Testis (tissue), 2 donors: ENCODE measurements at regions not wholly inside any gene's neighbourhood (a gene's known extent, or its start where the extent isn't known, plus 50 kb on each side); places are given as distances from the start of the nearest gene placed in this dataset.
"Not testable (repeated sequence)": the region's sequence is repeated elsewhere in the genome, so short reads cannot be mapped to it uniquely, and the experiment has no call there.

Source experiments
- POLR2A ChIP-seq: fragments of 450-650 bp; IDR thresholded peaks from one replicate; pipeline ENCODE4 v1.6.1; 2017; ENCODE audit warnings: antibody characterized with exemption, mild to moderate bottlenecking, moderate library complexity
- TF ChIP-seq, protein P1 (sequence below), 3 experiments: fragments of 450-650 bp in 2 of 3; fragments of 200-600 bp in 1 of 3; sonication (generic) in 1 of 3; IDR thresholded peaks; one replicate each; pipeline ENCODE4 v1.5.1; 2016 to 2019; ENCODE audit warnings: antibody characterized with exemption in 3 of 3, mild to moderate bottlenecking in 2 of 3, moderate library complexity in 1 of 3

DNA sequence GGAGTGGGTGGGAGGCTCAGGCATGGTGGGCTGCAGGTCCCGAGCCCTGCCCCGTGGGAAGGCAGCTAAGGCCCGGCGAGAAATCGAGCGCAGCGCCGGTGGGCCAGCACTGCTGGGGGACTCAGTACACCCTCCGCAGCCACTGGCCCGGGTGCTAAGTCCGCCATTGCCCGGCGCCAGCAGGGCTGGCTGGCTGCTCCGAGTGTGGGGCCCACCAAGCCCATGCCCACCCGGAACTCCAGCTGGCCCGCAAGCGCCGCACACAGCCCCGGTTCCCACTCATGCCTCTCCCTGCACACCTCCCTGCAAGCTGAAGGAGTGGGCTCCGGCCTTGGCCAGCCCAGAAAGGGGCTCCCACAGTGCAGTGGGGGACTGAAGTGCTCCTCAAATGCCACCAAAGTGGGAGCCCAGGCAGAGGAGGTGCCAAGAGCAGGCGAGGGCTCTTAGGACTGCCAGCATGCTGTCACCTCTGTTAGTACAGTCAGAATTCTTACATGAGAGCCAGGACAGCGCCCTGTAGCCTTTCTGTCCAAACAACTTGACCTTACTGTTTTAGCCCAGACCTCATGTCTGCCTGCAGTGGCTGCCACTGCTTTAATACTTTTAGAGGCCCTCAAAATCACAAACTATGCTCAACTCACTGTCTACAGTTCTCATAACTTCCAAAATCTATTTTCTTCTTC lies 1117.9 kb downstream of the STIM2 start:
- not testable (repeated sequence) for TF ChIP-seq POLR2A
- TF ChIP-seq, protein P1, sequence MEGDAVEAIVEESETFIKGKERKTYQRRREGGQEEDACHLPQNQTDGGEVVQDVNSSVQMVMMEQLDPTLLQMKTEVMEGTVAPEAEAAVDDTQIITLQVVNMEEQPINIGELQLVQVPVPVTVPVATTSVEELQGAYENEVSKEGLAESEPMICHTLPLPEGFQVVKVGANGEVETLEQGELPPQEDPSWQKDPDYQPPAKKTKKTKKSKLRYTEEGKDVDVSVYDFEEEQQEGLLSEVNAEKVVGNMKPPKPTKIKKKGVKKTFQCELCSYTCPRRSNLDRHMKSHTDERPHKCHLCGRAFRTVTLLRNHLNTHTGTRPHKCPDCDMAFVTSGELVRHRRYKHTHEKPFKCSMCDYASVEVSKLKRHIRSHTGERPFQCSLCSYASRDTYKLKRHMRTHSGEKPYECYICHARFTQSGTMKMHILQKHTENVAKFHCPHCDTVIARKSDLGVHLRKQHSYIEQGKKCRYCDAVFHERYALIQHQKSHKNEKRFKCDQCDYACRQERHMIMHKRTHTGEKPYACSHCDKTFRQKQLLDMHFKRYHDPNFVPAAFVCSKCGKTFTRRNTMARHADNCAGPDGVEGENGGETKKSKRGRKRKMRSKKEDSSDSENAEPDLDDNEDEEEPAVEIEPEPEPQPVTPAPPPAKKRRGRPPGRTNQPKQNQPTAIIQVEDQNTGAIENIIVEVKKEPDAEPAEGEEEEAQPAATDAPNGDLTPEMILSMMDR (IDR thresholded peaks at IDR 0.05): not testable (repeated sequence)
